Stimulated activated CD4-positive, alpha-beta T cell treated with anti-CD3 and anti-CD28 coated beads, Interleukin-1b, Interleukin-23, amount 100 ng/mL, for 24 hours (primary cell): ENCODE measurements at regions not wholly inside any gene's neighbourhood (a gene's known extent, or its start where the extent isn't known, plus 50 kb on each side); places are given as distances from the start of the nearest gene placed in this dataset.

Experiments
- DNase-seq, 4 experiments: peaks; one replicate each; pipeline ENCODE4 v3.0.0-alpha.2; 2020; ENCODE audit warnings: low read depth in 4 of 4, low spot score in 1 of 4

DNA sequence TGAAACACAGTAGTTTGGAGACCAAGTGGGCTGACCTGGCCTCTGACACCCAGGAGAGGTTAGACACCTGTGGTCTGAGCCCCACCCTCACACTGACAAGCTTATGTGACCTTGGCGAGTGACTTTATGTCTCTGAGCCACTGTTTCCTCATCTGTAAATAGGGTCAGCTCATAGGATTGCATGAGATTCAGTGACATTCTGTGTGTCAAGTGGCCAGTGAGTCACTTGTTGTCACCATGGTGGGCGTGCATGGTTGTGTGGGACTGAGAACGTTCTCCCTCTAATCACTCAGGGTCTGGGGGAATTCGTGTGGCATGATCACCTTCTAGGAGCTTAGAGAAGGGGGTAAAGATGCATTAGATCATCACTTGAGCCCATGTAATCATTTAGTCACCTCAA lies 146.4 kb downstream of the PHETA1 start:
- no peak for DNase-seq

DNA sequence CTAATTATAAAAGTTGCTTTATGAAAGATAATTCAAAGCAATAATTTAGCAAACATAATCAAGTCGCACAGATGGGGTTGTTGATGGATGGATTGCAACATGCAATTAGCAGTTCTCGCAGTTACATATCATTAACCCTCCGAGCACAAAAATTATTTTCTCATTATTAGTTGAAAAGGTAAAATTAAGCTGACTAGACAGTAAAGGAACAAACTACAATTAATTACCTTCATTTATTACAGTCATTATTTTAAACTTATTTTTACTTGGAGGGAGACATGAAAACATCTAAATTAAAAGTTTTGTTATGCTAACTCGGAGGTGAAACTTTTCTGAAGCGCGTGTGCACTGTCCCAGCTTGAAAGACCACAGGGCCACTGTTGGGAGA lies 146.9 kb downstream of the PHETA1 start:
- no peak for DNase-seq

DNA sequence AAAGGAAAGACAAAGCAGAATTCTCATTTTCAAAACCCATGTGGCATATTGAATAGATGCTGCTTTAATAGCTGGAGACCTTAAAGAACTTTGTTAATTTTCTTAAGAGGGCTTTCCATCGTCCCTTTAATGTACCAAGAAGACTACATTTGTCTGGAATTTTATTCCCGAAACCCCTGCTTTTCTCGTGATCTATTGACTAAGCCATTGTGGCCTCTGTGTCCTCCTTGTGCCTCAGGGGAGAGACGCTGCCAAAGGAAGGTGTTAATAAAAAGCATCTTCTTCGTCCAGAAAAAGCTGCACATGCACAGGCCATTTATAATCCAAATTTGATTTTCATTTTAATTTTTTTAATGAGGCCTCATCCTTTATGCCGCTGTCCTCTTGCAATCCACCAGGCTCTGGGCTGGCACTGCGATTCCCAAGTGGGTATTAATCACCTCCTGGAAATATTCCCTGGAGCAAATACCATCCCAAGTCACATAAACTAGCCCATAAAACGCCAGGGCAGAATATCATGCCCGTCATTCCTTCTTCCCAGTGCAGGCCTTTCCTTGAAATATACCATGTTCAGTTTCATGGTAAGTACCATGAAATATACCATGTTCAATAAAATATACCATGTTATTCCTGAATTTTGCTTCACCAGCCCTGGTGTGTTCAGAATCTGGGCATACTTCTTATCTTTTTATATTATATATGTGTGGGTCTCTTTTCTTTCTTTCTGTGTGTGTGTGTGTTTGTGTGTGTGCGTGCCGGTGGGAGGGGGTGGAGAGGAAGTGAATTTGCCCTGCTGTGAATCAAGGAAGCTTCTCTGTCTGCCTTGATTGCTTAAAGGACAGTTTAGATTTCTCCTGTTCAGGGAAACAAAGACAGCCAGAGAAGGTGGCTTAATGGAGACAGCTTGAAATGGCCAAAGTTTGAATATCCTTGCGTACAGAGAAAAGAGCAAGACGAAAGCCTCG lies 147.6 kb downstream of the PHETA1 start:
- no peak for DNase-seq

DNA sequence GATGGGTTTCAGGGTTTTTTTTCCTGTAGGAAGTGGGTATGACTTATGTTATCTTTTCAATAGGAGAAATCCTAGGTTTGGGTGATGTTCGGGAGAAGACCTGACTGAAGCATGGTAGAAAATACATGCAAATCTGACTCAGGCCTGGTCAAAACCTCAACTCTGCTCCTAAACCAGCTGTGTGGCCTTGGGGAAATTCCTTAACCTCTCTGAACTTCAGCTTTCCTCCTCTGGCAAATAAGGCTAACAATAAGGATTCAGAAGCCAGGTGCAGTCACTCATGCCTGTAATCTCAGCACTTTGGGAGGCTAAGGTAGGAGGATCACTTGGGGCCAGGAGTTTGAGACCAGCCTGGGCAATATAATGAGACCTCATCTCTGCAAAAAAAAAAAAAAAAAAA lies 148.5 kb downstream of the PHETA1 start:
- no peak for DNase-seq

DNA sequence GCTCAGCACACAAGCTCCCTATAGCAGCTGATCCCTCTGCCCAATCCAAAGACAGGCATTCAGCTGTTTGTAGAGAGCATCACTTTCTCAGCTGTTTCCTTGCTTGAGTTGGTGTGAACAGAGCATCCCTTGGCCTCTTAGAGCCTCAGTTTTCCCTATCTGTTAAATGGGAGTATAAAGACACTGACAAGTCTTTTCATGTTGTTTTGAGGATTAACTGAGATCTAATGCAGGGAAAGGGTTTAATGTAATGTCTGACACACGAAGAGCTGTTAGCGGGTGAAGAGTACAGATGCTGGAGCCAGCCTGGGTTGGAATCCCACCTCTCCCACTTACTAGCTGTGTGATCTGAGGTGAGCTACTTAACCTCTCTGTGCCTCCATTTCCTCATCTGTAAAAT lies 149.5 kb downstream of the PHETA1 start:
- DNase-seq: no peak

DNA sequence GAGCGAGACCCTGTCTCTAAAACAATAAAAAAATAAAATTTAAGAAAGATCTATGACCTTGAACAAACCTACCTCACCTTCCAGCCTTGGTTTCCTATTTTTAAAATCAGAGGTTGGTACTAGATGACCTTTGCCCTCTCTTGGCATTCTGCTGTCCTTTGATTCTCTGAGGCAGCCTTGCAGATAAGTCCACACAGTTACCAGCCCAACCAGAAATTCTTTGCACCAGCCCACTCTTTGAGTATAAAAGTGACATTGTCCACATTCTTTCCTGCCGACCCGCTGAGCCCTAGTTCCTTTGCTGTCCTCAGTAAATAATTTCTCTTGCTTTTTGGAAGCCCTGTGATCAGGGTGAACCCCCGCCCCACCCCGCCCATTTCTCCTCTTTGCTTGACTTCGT lies 150.4 kb downstream of the PHETA1 start:
- DNase-seq: no peak

DNA sequence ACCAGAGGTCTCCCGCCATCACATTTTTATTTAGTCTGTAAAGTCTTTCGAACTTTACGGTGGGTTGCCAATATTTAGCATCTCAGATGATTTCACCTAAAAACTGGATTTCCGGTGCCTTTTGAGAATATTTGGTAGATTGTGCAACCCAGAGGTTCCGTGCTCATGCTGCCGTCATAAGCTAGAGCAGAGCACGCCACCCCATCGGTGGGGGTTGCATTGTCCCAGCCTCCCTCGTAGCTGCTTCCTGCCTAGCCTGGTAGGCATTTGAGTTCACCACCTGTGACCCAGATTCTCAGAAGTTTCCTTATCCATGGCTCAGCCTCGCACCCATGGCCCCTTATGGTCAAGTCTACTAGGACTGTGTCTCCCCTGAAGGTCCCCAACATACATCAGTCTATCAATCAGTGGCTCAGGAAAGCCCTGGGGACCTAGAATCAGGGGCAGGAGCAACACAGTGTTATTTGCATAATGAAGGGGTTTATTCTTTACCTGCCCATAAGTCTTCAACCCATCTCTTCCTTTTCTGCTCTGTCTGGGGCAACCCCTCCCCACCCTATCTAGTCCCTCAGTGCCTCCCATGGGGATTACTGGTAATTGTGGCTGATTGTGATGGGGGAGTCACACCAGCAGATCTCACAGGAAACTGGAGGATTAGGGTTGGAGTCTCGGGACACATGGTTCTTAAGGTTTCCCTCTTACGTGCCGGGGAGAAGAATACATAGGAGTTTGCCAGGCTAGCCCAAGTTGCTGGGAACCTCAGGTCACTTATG lies 152.3 kb downstream of the PHETA1 start:
- no peak for DNase-seq

DNA sequence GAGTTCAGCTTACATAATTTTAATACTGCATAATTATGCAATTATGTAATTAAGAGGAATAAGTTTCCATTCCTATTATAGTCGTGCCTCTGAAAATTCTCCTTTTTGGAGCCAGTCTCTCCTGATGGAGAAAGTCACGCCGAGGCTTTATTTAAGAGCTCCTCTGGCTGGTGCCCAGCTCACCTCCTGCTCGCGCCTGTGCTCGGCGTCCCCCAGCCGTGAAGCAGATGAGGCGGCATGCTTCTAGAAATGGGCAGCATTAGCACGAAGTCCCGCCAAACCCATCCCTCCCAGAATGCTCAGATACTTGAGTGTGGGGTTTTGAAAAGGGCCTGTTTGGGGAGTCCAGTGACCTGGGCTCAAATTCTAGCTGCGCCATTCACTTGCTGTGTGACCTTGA lies 153.0 kb downstream of the PHETA1 start:
- no peak for DNase-seq

DNA sequence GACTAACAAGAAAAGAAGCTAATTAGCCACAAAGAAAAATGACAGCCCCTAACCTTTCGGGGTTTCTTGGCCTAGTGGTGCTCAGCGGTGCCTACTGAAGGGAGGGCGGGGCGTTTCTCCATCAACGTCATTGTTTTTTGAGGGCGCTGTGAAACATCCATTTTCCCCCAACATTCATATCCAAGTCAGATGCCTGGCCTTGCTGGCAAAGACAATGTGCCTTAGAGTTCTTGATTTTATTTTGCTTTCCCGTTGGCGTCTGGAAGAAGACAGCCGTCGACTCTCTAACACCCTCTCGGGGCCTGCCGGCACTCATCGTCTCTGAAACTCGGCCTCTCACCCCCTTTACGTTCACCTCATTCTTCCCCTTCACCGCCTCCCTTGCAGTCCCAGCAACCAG lies 154.5 kb downstream of the PHETA1 start:
- DNase-seq: no peak

DNA sequence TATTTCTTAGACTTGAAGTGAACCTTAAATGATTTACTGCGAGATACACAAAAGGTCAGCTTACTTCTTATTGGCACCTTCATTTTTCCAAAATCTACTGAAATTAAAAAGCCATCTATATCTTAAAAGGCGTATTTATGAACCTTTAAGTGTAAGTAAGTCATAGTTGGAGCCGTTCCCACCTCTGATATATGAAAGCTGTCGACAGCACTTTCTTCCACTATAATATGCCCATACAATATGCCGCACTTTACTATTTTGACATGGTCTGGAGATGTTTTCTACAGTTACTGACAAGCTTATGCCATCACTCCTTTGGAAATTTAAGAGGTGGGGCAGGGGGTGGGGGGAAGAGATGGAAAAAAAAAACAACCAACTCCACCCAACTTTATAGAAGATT lies 155.3 kb downstream of the PHETA1 start:
- no peak for DNase-seq

DNA sequence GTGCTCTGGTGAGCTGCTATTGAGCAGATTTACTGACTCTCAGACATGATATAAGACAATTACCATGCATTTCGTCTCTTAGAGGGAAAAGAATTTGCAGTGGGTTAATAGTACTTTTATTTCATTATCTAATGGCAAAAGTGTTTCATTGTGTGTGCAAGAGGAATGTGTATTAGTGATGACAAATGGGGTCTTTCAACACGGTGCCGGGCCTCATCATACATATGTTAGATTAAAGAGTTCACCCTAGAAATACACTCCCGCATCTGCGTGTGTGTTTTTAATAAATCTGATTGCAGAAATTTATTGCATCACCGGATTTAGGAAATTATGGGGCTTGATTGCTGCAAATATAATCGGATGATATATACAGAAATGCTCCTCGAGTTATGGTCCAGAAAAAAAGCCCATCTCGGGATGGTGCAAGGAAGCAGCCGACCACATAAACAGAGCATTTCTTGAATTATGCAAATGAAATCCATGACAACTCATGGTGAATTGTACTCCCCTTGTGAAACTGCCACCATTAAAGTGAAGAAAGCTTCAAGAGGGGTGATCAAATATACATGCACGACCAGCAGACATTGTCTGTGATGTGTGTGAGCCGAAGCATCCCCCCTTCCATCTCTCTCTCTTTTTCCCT lies 156.0 kb downstream of the PHETA1 start:
- no peak for DNase-seq

DNA sequence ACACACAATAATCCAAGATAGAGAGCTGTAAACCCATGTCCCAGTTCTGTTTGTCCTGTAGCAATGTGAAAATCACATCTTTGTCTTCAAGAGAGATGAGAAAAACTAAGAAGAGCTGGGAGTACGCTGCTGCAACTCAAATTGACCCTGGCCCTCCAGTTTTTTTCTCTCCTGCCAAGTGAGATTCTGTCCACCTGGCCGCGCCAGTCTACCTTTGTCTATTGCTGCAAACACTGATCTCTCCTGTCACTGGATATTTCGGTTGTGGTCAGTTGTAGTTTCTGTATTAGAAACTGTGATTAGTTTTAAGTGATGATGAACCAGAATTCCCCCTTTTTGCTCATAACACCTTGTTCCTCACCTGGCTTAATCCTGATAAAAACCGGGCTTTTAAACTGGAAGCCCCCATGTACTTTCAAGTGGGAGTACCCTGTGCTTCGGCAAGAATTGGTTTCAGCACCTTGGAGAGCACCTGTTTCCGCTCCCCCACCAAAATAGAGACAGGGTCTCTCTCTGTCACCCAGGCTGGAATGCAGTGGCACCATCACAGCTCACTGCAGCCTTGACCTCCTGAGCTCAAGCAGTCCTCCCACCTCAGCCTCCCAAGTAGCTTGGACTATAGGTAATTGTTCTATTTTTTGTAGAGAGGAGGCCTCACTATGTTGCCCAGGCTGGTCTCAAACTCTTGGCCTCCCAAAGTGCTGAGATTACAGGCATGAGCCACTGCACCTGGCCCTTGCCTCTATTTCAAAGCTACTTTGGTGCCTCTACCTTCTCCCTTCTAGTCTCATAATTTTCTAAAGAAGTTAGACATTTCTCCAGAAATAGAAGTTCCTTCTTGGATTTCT lies 156.8 kb downstream of the PHETA1 start:
- no peak for DNase-seq

DNA sequence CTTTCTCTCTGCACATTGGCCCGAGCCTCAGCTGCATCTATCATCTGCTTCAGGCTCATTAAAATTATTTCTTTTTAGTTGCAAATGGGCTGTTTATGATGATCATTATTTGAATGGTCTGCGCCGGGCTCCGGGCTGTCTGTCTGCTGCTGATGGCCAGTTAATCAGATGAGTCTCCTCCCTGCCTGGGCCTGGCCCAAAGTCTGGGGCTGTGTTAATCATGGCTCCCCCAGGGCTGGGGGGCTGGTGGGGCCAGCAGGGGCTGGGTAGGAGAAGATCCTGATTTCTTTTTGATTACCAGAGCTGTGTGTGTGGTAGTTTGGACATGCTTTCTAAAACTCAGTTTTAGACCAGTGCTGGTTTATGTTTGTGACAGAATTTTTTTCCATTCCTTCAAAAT lies 159.1 kb downstream of the PHETA1 start:
- no peak for DNase-seq

DNA sequence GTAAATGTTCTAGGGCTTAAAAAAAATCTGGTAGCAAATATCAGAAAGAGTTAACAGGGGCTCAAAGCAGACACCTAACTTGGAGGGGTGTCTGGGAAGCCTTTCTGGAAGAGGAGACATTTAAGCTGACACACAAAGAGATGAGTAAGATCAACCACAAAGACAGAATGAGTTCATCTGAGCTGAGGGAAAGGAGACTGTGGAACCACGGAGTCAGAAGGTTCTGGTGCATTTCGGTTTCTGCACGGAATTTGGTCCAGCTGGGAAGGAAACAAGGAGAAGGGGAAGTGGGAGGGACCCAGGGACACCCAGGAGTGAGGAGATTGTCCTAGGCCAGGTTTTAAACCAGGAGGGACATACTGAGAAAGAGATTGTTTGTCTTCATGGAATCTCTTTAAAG lies 161.1 kb downstream of the PHETA1 start:
- no peak for DNase-seq

DNA sequence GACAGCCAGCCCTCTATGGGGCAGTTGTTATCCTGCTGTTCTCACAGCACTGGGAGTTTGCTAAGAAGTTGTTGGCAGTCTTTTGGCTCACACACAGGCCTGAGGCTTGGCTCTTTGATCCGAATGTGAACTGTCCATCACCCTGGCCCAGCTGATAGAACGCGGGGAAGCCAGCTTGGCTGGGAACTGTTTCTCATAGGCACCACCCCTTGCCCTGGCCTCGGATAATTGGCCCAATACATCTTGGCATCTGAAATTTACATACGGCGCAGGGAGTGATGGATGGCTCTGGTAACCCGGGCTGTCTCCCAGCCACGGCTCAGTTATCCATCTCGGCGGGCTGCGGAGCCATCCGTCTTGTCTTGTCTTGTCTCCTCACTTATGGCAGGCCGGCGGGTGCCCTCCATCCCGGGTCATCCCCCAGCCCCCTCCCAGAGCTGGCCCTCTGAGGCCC lies 164.1 kb downstream of the PHETA1 start:
- no peak for DNase-seq

DNA sequence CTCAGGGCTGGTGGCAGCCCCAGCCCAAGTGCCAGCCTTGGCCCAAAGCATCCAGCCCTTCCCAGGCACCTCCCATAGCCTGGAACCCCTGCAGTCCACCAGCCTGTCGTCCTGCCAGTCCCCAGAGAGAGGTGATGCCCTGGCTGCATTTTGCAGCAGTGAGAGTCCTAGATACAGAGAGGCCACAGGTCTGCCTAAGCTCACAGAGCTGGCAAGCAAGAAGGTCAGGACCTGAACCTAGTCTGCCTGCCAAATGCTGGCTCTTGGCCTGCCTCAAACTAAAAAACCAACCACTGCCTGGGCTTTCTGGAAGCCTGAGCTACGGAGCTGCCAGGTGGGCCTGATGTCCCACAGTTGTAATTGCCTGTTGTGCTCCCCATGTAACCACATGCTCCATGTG lies 164.9 kb downstream of the PHETA1 start:
- DNase-seq: no peak

DNA sequence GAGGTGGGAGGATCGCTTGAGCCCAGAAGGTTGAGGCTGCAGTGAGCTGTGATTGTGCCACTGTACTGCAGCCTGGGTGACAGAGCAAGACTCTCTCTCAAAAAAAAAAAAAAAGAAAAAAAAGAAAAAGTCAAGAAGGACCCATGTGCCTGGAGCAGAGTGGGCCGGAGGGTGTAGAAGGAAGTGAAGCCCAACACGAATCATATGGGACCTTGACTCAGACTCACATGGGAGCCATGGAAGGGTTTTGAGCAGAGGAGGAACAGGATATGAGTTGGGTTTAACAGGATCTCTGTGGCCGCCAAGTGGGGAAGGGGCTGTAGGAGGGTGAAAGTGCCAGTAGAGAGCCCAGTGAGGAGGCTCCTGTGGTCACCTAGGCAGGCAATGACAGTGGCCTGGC lies 165.4 kb downstream of the PHETA1 start:
- no peak for DNase-seq

DNA sequence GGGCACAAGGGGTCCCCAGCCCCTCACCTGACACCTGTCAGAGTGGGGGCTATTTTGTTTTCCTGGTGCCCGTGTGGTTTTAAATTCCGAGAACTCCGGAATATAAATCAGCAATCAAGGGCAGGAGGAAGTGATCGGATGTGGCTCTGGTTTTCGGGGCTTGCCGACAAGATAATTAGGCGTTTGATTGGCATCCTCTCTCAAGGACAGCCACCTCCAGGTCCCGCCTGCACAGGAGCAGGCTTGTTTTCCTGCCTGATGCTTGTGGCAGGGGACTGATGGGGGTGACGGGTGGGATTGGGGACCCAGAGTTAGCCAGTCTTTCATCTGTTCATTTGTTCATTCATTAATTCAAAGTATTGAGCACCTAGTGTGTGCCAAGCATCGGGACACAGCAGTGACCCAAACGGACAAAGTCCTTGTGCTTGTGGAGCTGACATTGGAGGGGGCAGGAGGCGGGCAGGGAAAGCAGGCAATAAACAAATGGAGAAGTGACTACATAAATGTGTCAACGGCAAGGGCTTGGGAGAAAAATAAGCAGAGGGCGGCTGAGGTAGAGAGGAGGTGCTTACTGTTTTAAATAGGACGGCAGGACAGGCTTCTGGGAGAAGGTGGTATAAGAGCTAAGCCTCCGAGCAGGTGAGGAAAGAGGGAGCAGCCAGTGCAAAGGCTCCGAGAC lies 166.5 kb downstream of the PHETA1 start:
- DNase-seq: no peak

DNA sequence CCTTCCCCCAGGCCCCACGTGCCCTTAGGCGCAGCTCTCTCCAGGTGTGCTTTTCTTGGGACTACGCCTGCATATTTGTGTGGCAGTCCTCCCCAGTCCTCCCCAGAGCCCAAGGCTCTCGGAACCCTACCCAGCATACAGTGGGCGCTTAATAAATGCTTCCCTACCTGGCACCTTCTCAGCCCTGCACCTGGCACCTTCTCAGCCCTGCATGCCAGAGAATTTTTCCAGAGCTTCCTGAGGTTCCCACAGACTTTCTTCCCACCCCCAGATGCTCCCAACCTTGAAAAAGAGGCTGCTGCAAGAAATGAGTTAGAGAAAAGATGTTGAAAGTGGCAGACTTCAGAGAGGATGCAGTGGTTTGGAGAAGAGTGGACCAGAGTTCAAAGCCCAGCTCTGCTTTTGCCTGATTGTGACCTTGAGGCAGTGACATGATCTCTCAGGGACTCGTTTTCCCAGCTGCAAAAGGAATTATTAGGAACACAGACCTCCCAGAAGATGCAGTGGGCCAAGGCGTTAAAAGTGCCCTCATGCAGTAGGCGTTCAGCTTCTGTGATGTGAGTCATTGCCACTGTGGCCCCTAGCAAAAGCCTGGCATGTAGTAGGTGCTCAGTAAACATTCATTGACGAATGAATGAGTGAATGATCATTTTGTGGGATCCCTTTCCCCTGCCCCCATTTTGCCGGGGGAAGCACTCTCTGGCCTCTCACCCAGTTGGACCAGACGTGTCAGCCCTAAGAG lies 167.2 kb downstream of the PHETA1 start:
- no peak for DNase-seq

DNA sequence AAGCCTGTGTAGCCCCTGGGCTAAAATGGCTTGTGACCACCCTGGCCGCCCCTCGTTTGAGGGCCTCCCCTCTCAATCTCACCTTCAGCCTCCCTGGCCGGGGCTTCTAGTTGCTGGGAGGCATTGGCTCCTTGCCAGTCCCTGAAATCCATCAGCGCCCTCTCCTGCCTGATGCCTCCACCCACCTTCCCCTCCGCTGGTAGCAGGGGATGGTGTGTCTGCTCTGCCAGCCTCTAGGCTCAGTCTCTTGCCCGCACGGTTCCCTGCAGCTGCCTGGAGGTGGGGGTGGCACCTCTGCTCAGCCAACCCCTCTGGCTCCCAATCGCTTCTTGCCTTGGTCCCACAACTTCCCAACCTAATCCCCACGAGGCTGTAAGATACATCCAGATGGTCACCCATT lies 167.9 kb downstream of the PHETA1 start:
- no peak for DNase-seq
